ENCODE measurements at regions not wholly inside any gene's neighbourhood (a gene's known extent, or its start where the extent isn't known, plus 50 kb on each side); places are given as distances from the start of the nearest gene placed in this dataset.

GRCh38 chr1:190022709-190023108 lies 455.0 kb downstream of the BRINP3 start:
- intact Hi-C loops (cut with micrococcal nuclease; ENCODE audit: unreplicated experiment): no loop called here
- no TSS peak for BruUV-seq (replicated peaks)
- Histone ChIP-seq H2AFZ (no peak overlapping the region), H4K20me1 (ENCODE audit: insufficient read depth) (no peaks in the 10 kb centered on the region), H3K27me3 (ENCODE audit: insufficient read depth, low read depth) (no peaks in the 10 kb centered on the region), H3K4me3 (no peak overlapping the region), H3K27ac (no peak overlapping the region), H3K9me3 (ENCODE audit: insufficient read depth, low read depth) (no peaks in the 10 kb centered on the region; the same call in 1 of the 2 replicates), H3K79me2 (ENCODE audit: low read depth) (no peaks in the 10 kb centered on the region), H3K4me1 (replicated peaks; ENCODE audit: insufficient read depth) (0 out of 2 replicates have a peak, but pooled peaks cover 9% of the 10 kb centered on the region), H3F3A (ENCODE audit: insufficient read depth, low read depth) (peaks cover 4% of the 10 kb centered on the region; the same call in 1 of the 2 replicates), H3K36me3 (ENCODE audit: low read depth) (no peaks in the 10 kb centered on the region), H3K9me2 (ENCODE audit: insufficient read depth) (no peaks in the 10 kb centered on the region; the same call in 1 of the 2 replicates), H3K4me2 (0 out of 2 replicates have a peak overlapping the region, but pooled peaks have one; percentile 41)
- TF ChIP-seq CTCF (conservative IDR thresholded peaks at IDR 0.05) (no peak), EZH2 (IDR thresholded peaks at IDR 0.05; ENCODE audit: low read depth) (no peak)
- CTCF ChIA-PET: no interaction called here
- peak in 1 of 2 experiments; percentile 74 for DNase-seq
- POLR2A ChIA-PET (ENCODE audit: unreplicated experiment): no interaction called here

- Histone ChIP-seq H3F3A (ENCODE audit: insufficient read depth, low read depth) (no peaks in the 10 kb centered on the region), H3K27ac (no peak overlapping the region), H2AFZ (no peak overlapping the region), H3K4me2 (no peak overlapping the region), H4K20me1 (ENCODE audit: insufficient read depth) (no peaks in the 10 kb centered on the region), H3K4me3 (no peak overlapping the region), H3K36me3 (ENCODE audit: low read depth) (no peaks in the 10 kb centered on the region), H3K27me3 (ENCODE audit: insufficient read depth, low read depth) (no peaks in the 10 kb centered on the region), H3K4me1 (replicated peaks; ENCODE audit: insufficient read depth) (no peaks in the 10 kb centered on the region), H3K79me2 (ENCODE audit: low read depth) (no peaks in the 10 kb centered on the region), H3K9me3 (ENCODE audit: insufficient read depth, low read depth) (no peaks in the 10 kb centered on the region), H3K9me2 (ENCODE audit: insufficient read depth) (no peaks in the 10 kb centered on the region)
- intact Hi-C loops (cut with micrococcal nuclease; ENCODE audit: unreplicated experiment): no loop called here
- CTCF ChIA-PET: no interaction called here
- POLR2A ChIA-PET (ENCODE audit: unreplicated experiment): no interaction called here
- TF ChIP-seq CTCF (conservative IDR thresholded peaks at IDR 0.05): no peak
- no peak for TF ChIP-seq EZH2 (IDR thresholded peaks at IDR 0.05; ENCODE audit: low read depth)
- DNase-seq: no peak
- BruUV-seq (replicated peaks): no TSS peak
Observed at GRCh38 chr1:190029441-190029840, 448.2 kb downstream of the BRINP3 start.

DNA sequence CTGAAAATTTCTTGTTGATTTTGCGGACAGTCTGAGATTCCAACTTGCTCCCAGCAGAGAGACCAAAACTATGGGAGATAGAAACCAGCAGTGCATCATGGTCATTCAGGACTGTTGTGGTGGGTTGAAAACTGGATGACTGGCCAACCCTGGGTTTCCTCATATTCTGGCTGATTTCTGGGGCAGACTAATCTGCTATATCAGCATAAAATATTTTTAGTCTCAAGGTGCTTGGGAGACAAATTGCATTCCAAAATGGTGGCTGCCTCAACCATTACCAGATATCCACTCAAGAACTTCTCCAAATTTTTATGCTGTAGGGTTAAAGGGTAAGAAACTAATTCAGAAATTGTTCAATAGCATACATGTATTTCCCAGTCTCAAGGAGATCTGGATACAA lies 434.0 kb downstream of the BRINP3 start:
- no peaks in the 10 kb centered on the region for H3F3A ChIP-seq (ENCODE audit: insufficient read depth, low read depth)
- H3K4me1 ChIP-seq (replicated peaks; ENCODE audit: insufficient read depth): no peaks in the 10 kb centered on the region
- BruUV-seq (replicated peaks): no TSS peak
- ChIA-PET CTCF (no interaction called here), POLR2A (ENCODE audit: unreplicated experiment) (no interaction called here)
- no peak overlapping the region for H3K4me2 ChIP-seq
- no peaks in the 10 kb centered on the region for H3K9me2 ChIP-seq (ENCODE audit: insufficient read depth)
- intact Hi-C loops (cut with micrococcal nuclease; ENCODE audit: unreplicated experiment): no loop called here
- no peaks in the 10 kb centered on the region for H3K27me3 ChIP-seq (ENCODE audit: insufficient read depth, low read depth)
- no peaks in the 10 kb centered on the region for H3K79me2 ChIP-seq (ENCODE audit: low read depth)
- TF ChIP-seq EZH2 (IDR thresholded peaks at IDR 0.05; ENCODE audit: low read depth): no peak
- no peak for TF ChIP-seq CTCF (conservative IDR thresholded peaks at IDR 0.05)
- no peaks in the 10 kb centered on the region for H3K36me3 ChIP-seq (ENCODE audit: low read depth)
- no peak for DNase-seq
- no peak overlapping the region for H2AFZ ChIP-seq
- H3K4me3 ChIP-seq: no peak overlapping the region
- no peaks in the 10 kb centered on the region for H4K20me1 ChIP-seq (ENCODE audit: insufficient read depth)
- no peak overlapping the region for H3K27ac ChIP-seq
- H3K9me3 ChIP-seq (ENCODE audit: insufficient read depth, low read depth): no peaks in the 10 kb centered on the region

Measured in PC-9 (cell line).